ENCODE measurements at regions not wholly inside any gene's neighbourhood (a gene's known extent, or its start where the extent isn't known, plus 50 kb on each side); places are given as distances from the start of the nearest gene placed in this dataset.

- Mint-ChIP-seq H3K9me3 (ENCODE audit: unreplicated experiment) (peaks cover 5% of the 10 kb centered on the region), H3K27me3 (ENCODE audit: insufficient read depth, unreplicated experiment) (peaks cover 50% of the 10 kb centered on the region), H3K36me3 (ENCODE audit: insufficient read depth, unreplicated experiment) (no peaks in the 10 kb centered on the region), H3K27ac (ENCODE audit: low read depth, unreplicated experiment) (no peak overlapping the region), H3K4me3 (ENCODE audit: unreplicated experiment) (no peak overlapping the region), H3K4me1 (ENCODE audit: insufficient read depth, unreplicated experiment) (no peaks in the 10 kb centered on the region)
- ChIA-PET CTCF (interaction anchor here (0.9 kb wide), 2 partner anchors 379 to 600 kb away, joined by 3 read pairs; no protein-coding TSS in a partner anchor), POLR2A (interaction anchor here (0.7 to 1.5 kb wide), 4 partner anchors 9 to 522 kb away, joined by 3 to 4 read pairs (median 3); no protein-coding TSS in a partner anchor)
- no peak for TF ChIP-seq CTCF (IDR thresholded peaks at IDR 0.05; ENCODE audit: unreplicated experiment)
- no TSS peak for BruUV-seq (replicated peaks)
- intact Hi-C loops (cut with micrococcal nuclease), result no loop called here
- DNase-seq (ENCODE audit: unreplicated experiment), result no peak
Measured at GRCh38 chr21:35427320-35428000, 378.4 kb upstream of the RUNX1 start.

GRCh38 chr21:35426897-35427296 is 377.8 kb upstream of the RUNX1 start:
- Mint-ChIP-seq H3K9me3 (ENCODE audit: unreplicated experiment) (peaks cover 10% of the 10 kb centered on the region), H3K27ac (ENCODE audit: low read depth, unreplicated experiment) (no peak overlapping the region), H3K36me3 (ENCODE audit: insufficient read depth, unreplicated experiment) (no peaks in the 10 kb centered on the region), H3K4me1 (ENCODE audit: insufficient read depth, unreplicated experiment) (no peaks in the 10 kb centered on the region), H3K27me3 (ENCODE audit: insufficient read depth, unreplicated experiment) (peaks cover 50% of the 10 kb centered on the region), H3K4me3 (ENCODE audit: unreplicated experiment) (no peak overlapping the region)
- CTCF ChIA-PET, result interaction anchor here (0.6 to 0.9 kb wide), 4 partner anchors 20 to 600 kb away, joined by 3 read pairs; no protein-coding TSS in a partner anchor
- intact Hi-C loops (cut with micrococcal nuclease), result no loop called here
- POLR2A ChIA-PET, result interaction anchor here (0.7 to 1.5 kb wide), 3 partner anchors 10 to 207 kb away, joined by 3 to 4 read pairs (median 3); no protein-coding TSS in a partner anchor
- no peak for DNase-seq (ENCODE audit: unreplicated experiment)
- no TSS peak for BruUV-seq (replicated peaks)
- TF ChIP-seq CTCF (IDR thresholded peaks at IDR 0.05; ENCODE audit: unreplicated experiment), result no peak

GRCh38 chr21:35426469-35426868 is 377.4 kb upstream of the RUNX1 start:
- no peak for DNase-seq (ENCODE audit: unreplicated experiment)
- H3K4me1 Mint-ChIP-seq (ENCODE audit: insufficient read depth, unreplicated experiment), result no peaks in the 10 kb centered on the region
- no TSS peak for BruUV-seq (replicated peaks)
- H3K9me3 Mint-ChIP-seq (ENCODE audit: unreplicated experiment), result peaks cover 14% of the 10 kb centered on the region
- no peak overlapping the region for H3K27ac Mint-ChIP-seq (ENCODE audit: low read depth, unreplicated experiment)
- TF ChIP-seq CTCF (IDR thresholded peaks at IDR 0.05; ENCODE audit: unreplicated experiment), result no peak
- POLR2A ChIA-PET, result interaction anchor here (0.6 to 1.5 kb wide), 3 partner anchors 10 to 680 kb away, joined by 3 to 4 read pairs (median 3); no protein-coding TSS in a partner anchor
- intact Hi-C loops (cut with micrococcal nuclease), result no loop called here
- H3K27me3 Mint-ChIP-seq (ENCODE audit: insufficient read depth, unreplicated experiment), result peaks cover 50% of the 10 kb centered on the region
- H3K36me3 Mint-ChIP-seq (ENCODE audit: insufficient read depth, unreplicated experiment), result no peaks in the 10 kb centered on the region
- CTCF ChIA-PET, result interaction anchor here (0.6 to 0.9 kb wide), 4 partner anchors 20 to 455 kb away, joined by 3 to 5 read pairs (median 3); no protein-coding TSS in a partner anchor
- H3K4me3 Mint-ChIP-seq (ENCODE audit: unreplicated experiment), result no peak overlapping the region

GRCh38 chr21:35424122-35424521 is 375.0 kb upstream of the RUNX1 start:
- H3K27ac Mint-ChIP-seq (ENCODE audit: low read depth, unreplicated experiment), result no peak overlapping the region
- intact Hi-C loops (cut with micrococcal nuclease), result no loop called here
- POLR2A ChIA-PET, result interaction anchor here (1.0 kb wide), 1 partner anchor 11 kb away, joined by 4 read pairs; no protein-coding TSS in a partner anchor
- DNase-seq (ENCODE audit: unreplicated experiment), result no peak
- no TSS peak for BruUV-seq (replicated peaks)
- peaks cover 31% of the 10 kb centered on the region for H3K27me3 Mint-ChIP-seq (ENCODE audit: insufficient read depth, unreplicated experiment)
- H3K4me3 Mint-ChIP-seq (ENCODE audit: unreplicated experiment), result no peak overlapping the region
- no peaks in the 10 kb centered on the region for H3K36me3 Mint-ChIP-seq (ENCODE audit: insufficient read depth, unreplicated experiment)
- no peaks in the 10 kb centered on the region for H3K4me1 Mint-ChIP-seq (ENCODE audit: insufficient read depth, unreplicated experiment)
- CTCF ChIA-PET, result interaction anchor here (0.7 kb wide), 2 partner anchors 13 to 85 kb away, joined by 3 to 4 read pairs; no protein-coding TSS in a partner anchor
- H3K9me3 Mint-ChIP-seq (ENCODE audit: unreplicated experiment), result peaks cover 14% of the 10 kb centered on the region
- TF ChIP-seq CTCF (IDR thresholded peaks at IDR 0.05; ENCODE audit: unreplicated experiment), result no peak

Measured in MCF 10A (cell line).